GM21528 (cell line): ENCODE measurements at regions not wholly inside any gene's neighbourhood (a gene's known extent, or its start where the extent isn't known, plus 50 kb on each side); places are given as distances from the start of the nearest gene placed in this dataset.

Source experiments
- ATAC-seq: cut with Tn5 transposase; IDR thresholded peaks from one replicate; pipeline ENCODE4 v1.9.1; 2021; ENCODE audit warnings: mild to moderate bottlenecking, moderate library complexity; ENCODE audit not compliant: unreplicated experiment, low FRiP score

GRCh38 chr4:156596706-156597329, 374.8 kb downstream of the PDGFC start:
- no peak for ATAC-seq

- ATAC-seq: no peak
Observed at GRCh38 chr4:156596026-156596425, 375.6 kb downstream of the PDGFC start.

GRCh38 chr4:156595041-156595440, 376.6 kb downstream of the PDGFC start:
- no peak for ATAC-seq

- no peak for ATAC-seq
Observed at GRCh38 chr4:156594624-156595023, 377.0 kb downstream of the PDGFC start.

GRCh38 chr4:156593464-156593863, 378.1 kb downstream of the PDGFC start:
- no peak for ATAC-seq

- no peak for ATAC-seq
Observed at GRCh38 chr4:156591679-156592078, 379.9 kb downstream of the PDGFC start.

- no peak for ATAC-seq
Observed at GRCh38 chr4:156584100-156584499, 387.5 kb downstream of the PDGFC start.

GRCh38 chr4:156583265-156583664, 388.3 kb downstream of the PDGFC start:
- ATAC-seq: no peak

GRCh38 chr4:156581282-156582063, 390.1 kb downstream of the PDGFC start:
- no peak for ATAC-seq

- no peak for ATAC-seq
Observed at GRCh38 chr4:156578713-156579112, 392.9 kb downstream of the PDGFC start.

- ATAC-seq: no peak
Observed at GRCh38 chr4:156578005-156578404, 393.6 kb downstream of the PDGFC start.

- ATAC-seq: no peak
Observed at GRCh38 chr4:156576946-156577345, 394.7 kb downstream of the PDGFC start.

GRCh38 chr4:156575430-156576073, 396.0 kb downstream of the PDGFC start:
- no peak for ATAC-seq

GRCh38 chr4:156571146-156571545, 400.5 kb downstream of the PDGFC start:
- no peak for ATAC-seq

GRCh38 chr4:156569535-156569934, 402.1 kb downstream of the PDGFC start:
- ATAC-seq: no peak

- ATAC-seq: no peak
Observed at GRCh38 chr4:156568484-156568883, 403.1 kb downstream of the PDGFC start.

GRCh38 chr4:156568041-156568440, 403.6 kb downstream of the PDGFC start:
- ATAC-seq: no peak

- ATAC-seq: no peak
Observed at GRCh38 chr4:156560701-156561100, 410.9 kb downstream of the PDGFC start.

GRCh38 chr4:156559346-156559745, 412.3 kb downstream of the PDGFC start:
- no peak for ATAC-seq

GRCh38 chr4:156558373-156559025, 413.1 kb downstream of the PDGFC start:
- no peak for ATAC-seq

- ATAC-seq: no peak
Observed at GRCh38 chr4:156557920-156558319, 413.7 kb downstream of the PDGFC start.
